ENCODE measurements at regions not wholly inside any gene's neighbourhood (a gene's known extent, or its start where the extent isn't known, plus 50 kb on each side); places are given as distances from the start of the nearest gene placed in this dataset.

- no peak for DNase-seq (ENCODE audit: low read depth, low spot score)
Measured at GRCh38 chr6:104109806-104110205, 749.9 kb downstream of the HACE1 start.

- DNase-seq (ENCODE audit: low read depth, low spot score), result no peak
Measured at GRCh38 chr6:104108634-104109033, 751.1 kb downstream of the HACE1 start.

- no peak for DNase-seq (ENCODE audit: low read depth, low spot score)
Measured at GRCh38 chr6:104095661-104096416, 763.9 kb downstream of the HACE1 start.

GRCh38 chr6:104087765-104088164 is 772.0 kb downstream of the HACE1 start:
- DNase-seq (ENCODE audit: low read depth, low spot score), result no peak

- no peak for DNase-seq (ENCODE audit: low read depth, low spot score)
Measured at GRCh38 chr6:104068281-104068680, 791.4 kb downstream of the HACE1 start.

GRCh38 chr6:104064876-104065275 is 794.8 kb downstream of the HACE1 start:
- DNase-seq (ENCODE audit: low read depth, low spot score), result no peak

- DNase-seq (ENCODE audit: low read depth, low spot score), result no peak
Measured at GRCh38 chr6:104050455-104050854, 809.3 kb downstream of the HACE1 start.

GRCh38 chr6:104046426-104046825 is 813.3 kb downstream of the HACE1 start:
- DNase-seq (ENCODE audit: low read depth, low spot score), result no peak

GRCh38 chr6:104031346-104031745 is 828.4 kb downstream of the HACE1 start:
- no peak for DNase-seq (ENCODE audit: low read depth, low spot score)

GRCh38 chr6:104022126-104022525 is 837.6 kb downstream of the HACE1 start:
- DNase-seq (ENCODE audit: low read depth, low spot score), result no peak

- DNase-seq (ENCODE audit: low read depth, low spot score), result no peak
Measured at GRCh38 chr6:104019075-104019753, 840.5 kb downstream of the HACE1 start.

GRCh38 chr6:104017410-104018381 is 842.0 kb downstream of the HACE1 start:
- no peak for DNase-seq (ENCODE audit: low read depth, low spot score)

GRCh38 chr6:104014163-104014959 is 845.4 kb downstream of the HACE1 start:
- DNase-seq (ENCODE audit: low read depth, low spot score), result no peak

- no peak for DNase-seq (ENCODE audit: low read depth, low spot score)
Measured at GRCh38 chr6:104013312-104013971, 846.3 kb downstream of the HACE1 start.

- DNase-seq (ENCODE audit: low read depth, low spot score), result no peak
Measured at GRCh38 chr6:104010897-104011296, 848.8 kb downstream of the HACE1 start.

- no peak for DNase-seq (ENCODE audit: low read depth, low spot score)
Measured at GRCh38 chr6:104003803-104004516, 855.8 kb downstream of the HACE1 start.

GRCh38 chr6:103995571-103995970 is 864.1 kb downstream of the HACE1 start:
- no peak for DNase-seq (ENCODE audit: low read depth, low spot score)

- no peak for DNase-seq (ENCODE audit: low read depth, low spot score)
Measured at GRCh38 chr6:103983860-103984259, 875.9 kb downstream of the HACE1 start.

GRCh38 chr6:103983011-103983410 is 876.7 kb downstream of the HACE1 start:
- DNase-seq (ENCODE audit: low read depth, low spot score), result no peak

- no peak for DNase-seq (ENCODE audit: low read depth, low spot score)
Measured at GRCh38 chr6:103982574-103982973, 877.1 kb downstream of the HACE1 start.

Data from pulmonary artery endothelial cell (primary cell).